ENCODE measurements at regions not wholly inside any gene's neighbourhood (a gene's known extent, or its start where the extent isn't known, plus 50 kb on each side); places are given as distances from the start of the nearest gene placed in this dataset.
A peak's percentile ranks its signal among the peaks of the same experiment; 100 is the strongest.

DNA sequence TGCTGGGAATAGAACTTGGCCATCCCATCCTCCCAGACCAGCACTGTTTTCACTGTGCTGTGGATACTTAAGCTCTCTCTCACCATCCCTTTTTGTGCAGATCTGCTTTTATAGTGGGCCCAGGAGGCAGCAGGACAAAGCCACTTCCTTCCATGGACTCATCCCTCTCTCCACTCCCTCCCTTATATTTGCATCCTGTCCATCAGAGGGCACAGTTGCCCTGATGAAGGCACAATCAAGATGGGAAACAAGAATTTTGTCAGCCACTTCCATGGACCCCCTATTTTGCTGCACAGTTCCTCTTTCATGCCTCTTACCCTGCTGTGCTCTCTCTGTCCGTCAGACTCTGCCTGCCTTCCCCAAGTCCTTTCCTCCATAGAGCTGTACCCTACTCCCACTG, 338.7 kb downstream of the HRH4 start:
- no peak for DNase-seq

DNA sequence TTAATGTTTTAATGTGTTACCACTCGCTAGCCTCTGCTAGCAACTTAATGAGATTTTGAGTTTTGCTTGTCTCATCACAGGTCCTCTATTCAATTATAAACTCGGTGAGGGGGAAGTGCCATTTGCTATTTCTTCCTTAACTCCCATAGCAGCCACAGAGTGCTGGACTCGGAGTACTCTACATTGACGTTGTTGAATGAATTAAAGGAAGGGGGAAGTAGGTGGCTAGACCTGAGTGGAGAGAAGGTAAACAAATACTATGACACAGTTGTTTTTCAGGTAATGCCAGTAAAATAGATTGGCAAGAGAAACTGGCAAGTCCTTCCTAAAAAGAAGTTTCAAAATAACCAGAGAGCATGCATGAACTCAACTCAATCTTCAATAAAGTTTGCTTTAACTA, 339.3 kb downstream of the HRH4 start:
- no peak for DNase-seq

DNA sequence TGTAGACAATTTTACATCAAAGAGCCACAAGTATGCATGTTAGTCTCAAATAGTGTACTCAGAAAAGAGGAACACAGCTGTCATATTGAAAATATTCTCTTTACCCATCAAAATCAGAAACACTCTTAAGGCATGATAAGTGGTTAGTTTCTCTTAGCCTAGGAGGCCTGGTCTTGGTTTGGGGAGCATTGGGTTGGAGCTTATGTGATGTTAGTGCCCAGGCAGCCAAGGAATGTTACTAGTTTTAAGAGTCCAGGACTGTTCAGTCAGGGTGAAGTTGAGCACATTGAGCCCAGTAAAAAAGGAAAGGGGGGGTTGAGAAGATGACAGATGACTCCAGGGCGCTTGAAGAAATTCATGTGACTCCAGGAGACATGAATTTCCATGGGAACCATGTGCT, 340.6 kb downstream of the HRH4 start:
- DNase-seq: no peak

DNA sequence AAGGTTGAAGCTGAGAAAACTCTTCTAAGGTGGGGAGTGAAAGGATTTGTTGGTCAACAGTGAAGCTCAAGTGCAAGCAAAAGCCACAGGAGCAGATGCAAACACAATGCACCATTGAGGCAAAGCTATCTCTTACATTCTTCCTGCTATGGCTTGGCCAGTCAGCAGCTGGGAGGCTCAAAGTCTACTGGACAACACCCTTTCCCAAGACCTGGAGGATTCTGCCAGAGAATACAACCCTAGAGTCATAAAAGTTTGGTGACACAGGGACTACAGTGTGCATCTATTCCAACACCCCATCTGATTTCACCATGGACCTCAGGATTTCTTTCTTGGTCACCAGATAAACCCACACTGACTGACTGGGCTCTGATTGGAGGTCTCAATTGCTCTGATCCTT, 342.0 kb downstream of the HRH4 start:
- no peak for DNase-seq

DNA sequence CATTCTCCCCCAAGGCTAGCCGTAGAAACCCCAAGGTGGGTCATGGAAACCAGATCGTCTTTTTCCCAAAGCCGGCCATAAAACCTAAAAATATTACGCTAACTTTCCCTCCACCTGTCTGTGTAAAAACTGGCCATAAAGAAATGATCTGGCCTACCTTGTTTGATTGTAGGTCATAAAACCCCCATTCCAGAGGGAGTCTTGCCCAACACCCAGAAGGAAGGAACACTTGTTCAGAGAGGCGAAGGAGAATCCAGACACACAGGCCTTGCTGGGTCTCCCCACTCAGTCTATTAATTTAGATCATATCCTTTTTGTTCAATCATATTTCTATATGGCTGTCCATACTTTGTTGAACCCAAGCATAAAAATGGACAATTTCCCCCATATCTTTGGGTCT, 344.7 kb downstream of the HRH4 start:
- DNase-seq: no peak

DNA sequence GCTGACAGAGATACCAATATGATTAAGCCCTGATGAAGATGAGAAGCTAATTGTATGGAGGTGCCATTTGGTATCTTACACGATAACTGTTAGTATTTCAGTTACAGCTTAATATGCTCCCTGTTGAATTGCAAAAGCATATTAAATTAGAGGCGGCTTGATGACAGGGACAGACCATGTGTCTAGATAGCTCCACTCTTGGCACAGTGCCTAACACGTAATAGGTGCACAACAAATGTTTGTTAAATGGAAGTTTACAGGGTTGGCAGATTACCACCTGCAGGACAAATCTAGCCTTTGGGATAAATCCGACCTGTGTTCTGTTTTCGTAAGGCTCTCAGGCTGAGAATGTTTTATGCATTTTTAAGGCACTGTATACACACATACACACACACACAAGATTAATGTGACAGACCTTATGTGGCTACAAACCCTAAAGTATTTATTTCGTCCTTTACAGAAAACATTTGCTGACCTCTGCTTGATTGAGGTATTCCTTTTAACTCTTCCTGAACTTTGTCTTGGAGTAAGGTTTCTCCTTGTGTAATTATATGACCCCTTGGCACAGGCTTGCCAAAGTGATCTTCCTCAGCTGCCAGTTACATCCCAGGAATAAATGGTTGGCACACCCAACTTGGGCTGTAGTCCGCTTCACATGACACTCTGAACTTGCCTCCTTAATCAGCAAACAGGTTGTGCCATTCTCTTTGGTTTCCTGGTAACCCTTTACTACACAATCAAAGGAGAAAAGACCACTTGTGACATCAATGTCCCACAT, 348.9 kb downstream of the HRH4 start:
- no peak for DNase-seq

DNA sequence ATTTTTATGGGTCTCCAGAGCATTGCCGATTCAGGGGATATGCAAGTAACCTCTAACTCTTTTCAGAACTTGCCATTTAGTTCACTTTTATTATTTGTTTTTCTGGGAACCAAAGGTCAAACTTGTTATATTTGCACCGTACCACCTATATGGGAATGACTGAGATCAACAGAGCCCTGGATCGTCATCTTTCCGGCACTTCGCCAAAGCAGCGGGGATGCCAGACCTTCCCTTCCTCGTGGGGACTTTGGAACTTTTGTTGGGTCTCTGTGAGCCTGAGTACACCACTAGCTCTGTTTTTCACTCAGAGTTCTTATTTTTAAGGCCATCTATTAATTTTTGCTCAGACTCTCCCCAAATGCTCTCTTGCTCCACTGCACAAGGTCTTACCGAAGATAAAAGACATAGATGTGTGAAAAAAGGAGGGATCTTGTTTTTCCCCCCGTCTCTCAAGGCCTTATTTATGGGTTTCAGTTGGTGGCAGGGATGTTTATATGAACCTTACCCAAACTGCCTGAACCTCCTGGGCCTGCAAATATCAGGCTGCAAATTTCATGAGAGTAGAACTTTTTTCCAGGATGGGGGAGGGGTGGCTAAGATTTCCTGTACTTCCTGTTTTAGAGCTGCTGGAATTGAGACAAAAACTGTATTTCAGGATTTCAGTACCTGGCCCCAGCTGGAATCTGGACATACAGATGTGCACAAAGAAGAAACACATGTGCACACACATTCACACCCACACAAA, 350.3 kb downstream of the HRH4 start:
- DNase-seq: no peak

DNA sequence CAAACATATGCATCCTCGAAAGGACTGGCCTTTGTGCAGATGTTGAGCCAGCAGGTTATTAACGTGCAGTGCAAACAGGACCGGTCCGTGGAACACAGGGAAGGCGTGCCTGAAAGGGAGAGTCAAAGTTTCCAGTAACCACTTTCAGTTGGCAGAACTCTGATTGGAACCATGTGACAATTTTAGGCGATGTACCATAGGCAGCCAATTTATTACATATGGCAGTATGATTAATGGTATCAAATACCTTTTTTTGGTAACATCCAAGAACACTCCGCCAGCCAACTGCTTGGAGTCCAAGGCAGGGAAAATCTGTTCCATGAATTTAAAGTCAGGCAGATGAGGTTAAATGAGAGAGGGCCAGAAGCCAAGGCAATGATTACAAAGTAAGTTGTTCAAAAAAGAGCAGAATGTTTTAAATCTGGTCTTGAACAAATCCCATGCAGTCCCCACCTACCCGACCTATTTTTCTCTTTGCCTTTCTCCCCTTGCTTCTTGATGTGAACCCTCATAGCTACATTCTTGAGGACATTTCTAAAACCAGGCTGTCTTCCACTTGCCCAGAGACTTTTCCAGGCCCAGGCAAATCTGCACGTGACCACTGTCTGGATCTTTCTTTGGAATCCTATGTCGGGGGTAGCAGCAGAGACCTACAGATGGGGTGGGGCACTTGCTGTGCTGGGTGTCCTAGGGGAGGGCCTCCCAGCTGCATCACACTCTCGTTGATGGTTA, 351.7 kb downstream of the HRH4 start:
- peak; percentile 78 for DNase-seq

DNA sequence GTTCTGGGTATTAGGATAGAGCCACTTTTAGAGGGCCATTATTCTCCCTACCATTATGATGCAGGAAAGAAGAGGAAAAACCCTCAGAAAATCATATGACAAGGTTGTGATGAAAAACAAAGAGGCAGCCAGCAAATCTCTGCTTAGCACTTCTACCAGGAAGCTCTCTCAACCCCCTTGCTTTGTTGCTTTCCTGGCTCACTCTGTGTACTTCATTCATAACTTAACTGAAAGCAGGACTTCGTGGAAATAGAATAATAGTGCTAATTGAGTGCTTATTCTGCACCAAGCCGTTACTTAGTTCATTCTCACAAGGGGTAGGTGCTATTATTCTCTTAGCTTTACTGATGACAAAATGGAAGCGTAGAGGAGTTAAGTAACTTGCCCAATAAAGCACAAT, 354.1 kb downstream of the HRH4 start:
- DNase-seq: no peak

DNA sequence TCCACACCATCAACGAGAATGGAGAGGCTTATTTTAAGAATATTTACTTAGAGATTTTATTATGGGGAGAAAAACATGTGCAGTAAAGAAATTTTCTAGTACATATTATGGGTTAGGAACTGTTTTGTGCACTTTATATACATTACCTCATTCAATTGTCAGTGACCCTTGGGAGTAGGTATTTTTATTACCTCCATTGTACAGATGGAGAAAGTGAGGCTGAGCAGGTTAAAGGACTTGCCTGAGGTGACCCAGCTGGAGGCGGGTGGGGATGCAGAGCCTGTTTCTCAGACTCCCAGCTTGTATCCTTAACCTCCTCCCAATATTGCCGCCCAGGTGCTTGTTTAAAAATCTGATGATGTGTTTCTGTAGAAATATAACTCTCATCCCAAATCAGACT, 356.7 kb downstream of the HRH4 start:
- no peak for DNase-seq

DNA sequence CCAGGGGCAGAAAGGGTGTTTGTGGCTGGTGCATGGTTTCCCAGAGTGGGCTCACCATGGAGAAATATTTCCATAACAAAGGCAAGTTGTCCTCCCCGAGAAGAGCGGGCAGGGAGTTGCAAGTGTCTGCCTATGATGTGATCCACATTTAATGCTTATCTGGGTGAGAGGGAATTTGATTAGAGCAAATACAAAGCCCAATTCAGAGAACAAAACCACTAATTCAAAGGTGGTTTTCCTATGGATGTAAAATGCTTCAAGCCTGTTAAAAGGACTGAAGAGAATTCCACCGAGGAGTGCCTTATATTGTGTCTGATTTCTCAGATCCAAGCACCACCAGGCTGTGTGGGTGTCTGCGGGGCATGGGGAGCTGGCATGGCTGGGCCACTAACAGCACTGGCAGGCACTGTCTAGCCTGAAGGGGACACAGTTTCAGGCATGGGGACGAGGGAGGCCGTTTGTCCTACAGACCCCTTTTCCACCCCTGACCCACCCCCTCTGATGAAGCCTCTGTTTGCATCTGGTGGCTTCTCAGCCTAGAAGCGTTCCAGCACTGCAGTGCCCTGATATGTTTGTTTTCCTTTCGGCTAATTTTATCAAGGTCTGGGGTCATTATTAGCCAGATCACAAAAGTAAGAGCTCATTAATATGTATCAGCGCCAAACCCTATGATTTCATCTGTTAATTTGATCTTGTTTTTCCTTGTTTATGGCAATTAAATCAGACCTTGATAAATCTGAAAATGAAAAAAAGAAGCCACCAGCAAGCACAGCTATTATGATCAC, 357.3 kb downstream of the HRH4 start:
- no peak for DNase-seq

DNA sequence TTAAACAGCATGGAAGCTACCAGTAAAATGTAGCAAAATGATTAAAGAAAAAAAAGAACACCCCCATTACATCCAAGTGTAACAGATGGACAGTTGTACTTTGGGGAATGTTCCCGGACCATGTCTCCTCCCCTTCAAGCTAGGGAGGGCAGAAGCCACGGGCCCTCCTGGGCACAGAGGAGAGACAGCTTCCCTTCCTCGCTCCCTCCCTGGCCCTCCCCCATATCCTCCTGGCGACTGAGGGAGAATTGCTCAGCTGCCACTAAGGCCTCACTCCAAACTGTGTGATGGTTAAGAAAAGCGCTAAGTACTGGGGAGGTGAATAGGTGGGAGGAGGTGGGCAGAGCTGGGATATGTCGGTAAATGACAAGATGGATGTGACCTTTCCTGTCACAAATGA, 358.0 kb downstream of the HRH4 start:
- DNase-seq: no peak

DNA sequence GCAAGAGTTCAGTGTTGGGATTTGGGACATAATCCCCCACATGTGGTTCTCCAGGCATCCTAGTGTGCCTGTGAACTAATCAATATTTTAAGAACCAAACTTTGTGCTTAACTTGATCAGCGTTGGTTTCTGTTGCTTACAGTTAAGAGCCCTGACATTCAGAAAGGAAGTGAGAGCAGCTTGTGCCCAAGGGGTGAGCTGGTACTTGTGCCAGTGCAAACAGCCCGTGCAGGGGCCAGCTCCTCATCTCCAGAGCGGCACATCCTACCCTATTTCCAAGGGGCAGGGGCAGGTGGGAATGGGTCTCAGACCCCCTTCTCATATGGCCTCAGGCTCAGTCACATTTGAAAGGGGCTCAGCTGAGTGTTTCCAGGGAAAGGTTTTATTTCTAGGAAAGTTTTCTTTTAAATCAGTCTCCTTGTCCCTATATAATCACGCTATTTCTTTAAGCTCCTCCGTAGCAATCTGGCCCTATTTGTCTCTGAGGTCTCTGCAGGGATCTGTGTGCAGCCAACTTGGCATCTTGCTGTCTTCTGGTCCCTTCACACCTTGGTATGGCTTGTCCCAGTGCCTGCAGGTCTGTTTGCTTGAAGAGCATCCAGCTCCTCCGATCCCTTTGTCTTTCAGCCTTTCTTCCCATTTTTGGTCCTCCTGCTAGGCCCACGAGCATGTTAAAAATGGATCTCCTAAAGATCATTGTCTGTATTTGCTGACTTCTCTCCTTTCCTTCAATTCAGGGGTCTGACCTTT, 358.9 kb downstream of the HRH4 start:
- no peak for DNase-seq

DNA sequence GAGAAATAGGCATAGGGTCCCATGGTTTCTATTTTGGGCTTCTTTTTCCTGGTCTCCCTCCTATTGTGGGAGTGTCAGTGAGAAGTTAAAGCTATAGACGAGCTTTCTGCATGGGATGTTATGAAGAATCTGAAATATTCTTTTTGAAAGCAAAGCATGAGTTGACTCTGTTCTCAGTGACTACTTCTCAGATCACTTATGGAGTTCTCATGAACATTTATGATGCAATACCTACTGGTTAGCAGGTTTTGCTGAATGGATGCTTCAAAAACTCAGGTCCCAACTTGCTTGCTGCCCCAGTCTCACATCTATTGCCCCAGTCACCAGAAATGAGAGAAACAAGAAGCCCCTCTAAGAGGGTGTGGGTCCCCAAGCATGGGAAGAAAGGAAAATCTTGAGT, 365.0 kb downstream of the HRH4 start:
- no peak for DNase-seq

DNA sequence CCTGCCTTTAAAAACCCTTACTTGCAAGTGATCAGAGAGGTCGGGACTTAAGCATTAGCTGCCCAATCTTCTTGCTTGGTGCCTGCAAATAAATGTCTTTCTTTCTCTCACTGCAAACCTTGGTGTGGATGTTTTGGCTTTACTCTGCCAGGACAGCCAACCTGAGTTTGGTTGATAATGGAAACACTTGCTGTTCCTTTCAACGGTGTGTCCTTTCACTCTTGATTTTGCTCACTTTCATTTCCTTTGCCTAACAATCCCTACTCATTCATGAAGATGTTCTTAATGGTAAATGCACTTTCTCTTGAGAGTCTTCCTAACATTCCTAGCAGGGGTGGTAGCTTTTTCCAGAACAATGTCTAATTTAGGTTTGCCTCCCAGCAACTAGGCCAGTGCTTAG, 366.2 kb downstream of the HRH4 start:
- no peak for DNase-seq

DNA sequence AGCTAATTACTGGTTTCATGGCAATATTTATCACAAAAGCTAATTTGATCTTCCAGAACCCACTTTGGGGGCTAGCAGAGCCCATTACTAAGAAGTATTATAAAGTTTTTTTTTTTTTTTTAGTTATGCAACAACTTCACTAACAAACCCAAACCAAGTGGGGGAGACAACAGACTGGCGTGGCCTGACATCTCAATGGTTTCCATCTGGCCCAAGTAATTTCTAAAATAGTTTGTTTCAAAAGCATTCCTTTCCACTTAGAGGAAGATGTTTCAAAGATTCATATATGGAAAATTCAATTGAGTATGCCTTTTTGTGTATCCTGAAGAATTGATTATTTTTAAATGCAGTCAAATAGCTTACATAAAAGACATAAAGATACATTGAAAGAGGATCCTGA, 367.1 kb downstream of the HRH4 start:
- DNase-seq: no peak

DNA sequence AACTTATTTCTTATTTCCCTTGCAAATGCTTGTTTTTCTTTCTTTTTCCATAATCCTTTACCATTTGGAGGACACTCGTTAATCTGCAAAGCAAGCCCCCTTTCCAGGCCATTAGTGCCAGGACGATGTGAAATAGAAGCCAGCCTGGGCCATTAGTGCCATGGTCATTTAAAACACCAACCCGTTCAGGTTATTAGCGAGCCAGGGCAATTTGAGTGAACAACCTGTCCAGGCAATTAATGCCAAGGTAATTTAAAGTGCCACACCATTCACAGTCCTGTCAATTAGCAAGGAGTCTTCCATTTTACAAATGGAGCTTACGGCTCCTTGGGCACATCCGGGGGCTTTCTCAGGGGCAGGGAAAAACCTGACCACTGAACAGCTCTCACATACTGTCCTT, 370.6 kb downstream of the HRH4 start:
- no peak for DNase-seq

DNA sequence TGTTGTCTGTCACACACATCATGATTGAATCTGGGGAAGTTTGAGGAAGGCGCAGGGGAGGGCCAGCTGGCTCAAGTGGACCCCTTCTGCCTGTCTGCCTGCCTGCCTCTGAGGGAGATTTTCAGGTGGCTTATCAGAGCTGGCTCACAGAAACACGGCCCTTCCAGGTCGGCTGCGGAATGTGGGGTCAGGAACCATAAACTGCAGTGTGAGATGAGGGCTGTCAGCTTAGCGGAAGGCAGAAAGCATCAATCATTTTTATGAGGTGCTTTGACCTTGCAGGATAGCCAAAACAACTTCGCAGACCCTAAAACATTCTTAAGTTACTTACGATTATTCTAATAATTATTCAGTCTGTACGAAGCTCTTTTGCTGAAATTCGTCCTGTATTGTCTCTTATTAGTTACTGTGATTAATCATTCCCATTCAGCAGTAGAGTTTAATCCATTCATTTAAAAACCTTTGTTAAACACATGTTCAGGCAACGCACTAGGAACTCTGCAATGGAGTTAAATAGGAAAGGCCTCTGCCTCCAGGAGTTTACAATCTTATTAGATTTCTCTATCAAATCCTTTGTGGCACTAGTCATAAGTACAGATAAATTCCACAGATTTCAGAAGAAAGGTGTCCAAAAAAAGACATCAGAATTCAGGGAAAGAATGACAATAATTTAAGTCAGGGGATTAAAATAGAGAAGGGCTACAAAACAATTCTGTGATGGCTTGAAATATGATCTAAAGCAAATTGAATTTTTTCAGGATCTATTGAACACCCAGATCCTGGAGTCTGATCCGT, 371.6 kb downstream of the HRH4 start:
- no peak for DNase-seq

DNA sequence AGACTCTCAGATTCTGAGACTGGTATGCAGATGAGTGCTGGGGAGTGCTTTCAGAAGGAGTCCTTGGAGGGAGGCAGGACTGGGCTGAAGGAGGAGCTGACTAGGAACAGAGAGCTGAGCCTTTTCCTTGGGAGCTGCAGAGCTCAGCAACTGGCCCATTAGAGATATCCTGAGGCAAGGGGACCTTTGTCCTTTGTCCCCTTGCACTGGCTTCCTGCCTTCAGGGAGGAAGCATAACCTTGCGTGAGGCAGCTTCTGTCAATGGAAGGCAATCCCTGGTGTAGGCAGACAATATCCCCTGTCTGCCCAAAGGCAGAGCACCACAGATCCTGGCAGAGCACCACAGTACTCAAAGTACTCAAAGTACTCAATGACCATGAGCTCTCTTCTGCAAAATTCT, 375.3 kb downstream of the HRH4 start:
- DNase-seq: no peak

DNA sequence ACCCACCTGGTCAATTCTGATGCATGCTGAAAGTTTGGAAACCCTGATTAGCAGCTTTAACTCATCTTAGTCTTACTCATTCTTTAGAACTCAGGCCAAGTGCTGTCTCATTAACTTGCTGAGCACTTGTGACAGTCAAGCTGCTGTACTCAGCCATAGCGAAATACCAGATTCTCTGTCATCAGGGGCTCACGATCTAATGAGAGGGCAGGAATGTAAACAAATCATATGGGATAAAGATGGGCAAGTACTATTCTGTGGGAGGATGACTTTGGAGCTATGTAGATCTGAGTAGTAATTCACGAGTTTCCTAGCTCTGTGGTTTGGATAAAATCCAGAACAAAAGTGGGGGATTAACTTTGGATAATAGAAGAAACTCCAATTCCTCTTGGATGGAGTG, 376.6 kb downstream of the HRH4 start:
- DNase-seq: no peak

DNA sequence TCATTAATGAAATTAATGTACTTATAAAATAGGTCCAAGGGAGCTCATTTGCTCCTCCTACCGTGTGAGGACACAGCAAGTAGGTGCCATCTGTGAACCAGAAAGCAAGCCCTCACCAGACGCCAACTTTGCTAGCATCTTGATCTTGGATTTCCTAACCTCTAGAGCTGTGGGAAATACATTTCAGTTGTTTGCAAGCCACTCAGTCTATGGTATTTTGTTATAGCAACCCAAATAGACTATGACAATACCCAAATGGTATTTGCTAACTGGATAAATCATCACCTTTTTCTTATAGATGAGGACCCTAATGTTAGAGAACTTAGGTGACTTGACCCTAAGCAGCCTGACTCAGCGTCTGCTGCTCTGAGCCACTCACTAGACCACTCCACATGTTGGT, 379.6 kb downstream of the HRH4 start:
- DNase-seq: no peak

DNA sequence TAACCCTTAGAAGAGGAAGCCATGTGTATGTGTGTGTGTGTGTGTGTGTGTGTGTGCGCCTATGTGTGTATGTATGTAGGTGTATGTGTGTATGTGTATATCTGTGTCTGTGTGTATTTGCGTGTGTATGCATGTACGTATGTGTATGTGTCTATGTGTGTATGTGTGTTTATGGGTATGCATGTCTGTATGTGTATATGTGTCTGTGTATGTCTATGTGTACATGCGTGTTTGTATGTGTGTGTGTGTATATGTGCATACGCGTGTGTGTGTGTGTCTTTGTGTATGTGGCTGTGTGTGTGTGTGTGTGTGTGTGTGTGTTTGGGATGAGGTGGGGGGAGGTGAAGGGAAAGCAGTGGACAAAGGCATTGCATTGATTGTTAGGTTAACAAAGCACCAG, 380.2 kb downstream of the HRH4 start:
- DNase-seq: no peak

Data from left hindlimb (tissue), 1 donor.